HEK293T (cell line): ENCODE measurements at regions not wholly inside any gene's neighbourhood (a gene's known extent, or its start where the extent isn't known, plus 50 kb on each side); places are given as distances from the start of the nearest gene placed in this dataset.

Experiments used
- ARNT ChIP-seq: fragments of 450-650 bp; IDR thresholded peaks from 2 replicates; pipeline ENCODE4 v1.6.1; 2017; ENCODE audit warnings: mild to moderate bottlenecking
- BHLHE40 ChIP-seq: fragments of 450-650 bp; IDR thresholded peaks from 2 replicates; pipeline ENCODE4 v1.6.1; 2016; ENCODE audit warnings: mild to moderate bottlenecking, moderate library complexity, borderline replicate concordance
- ELF4 ChIP-seq: fragments of 450-650 bp; IDR thresholded peaks from 2 replicates; pipeline ENCODE4 v1.6.1; 2017; ENCODE audit warnings: antibody characterized with exemption
- FOXA1 ChIP-seq: fragments of 450-650 bp; IDR thresholded peaks from 2 replicates; pipeline ENCODE4 v1.6.1; 2016; ENCODE audit warnings: mild to moderate bottlenecking
- FOXK2 ChIP-seq: fragments of 450-650 bp; IDR thresholded peaks from 2 replicates; pipeline ENCODE4 v1.6.1; 2016; ENCODE audit warnings: mild to moderate bottlenecking
- FOXM1 ChIP-seq: fragments of 450-650 bp; IDR thresholded peaks from 2 replicates; pipeline ENCODE4 v1.6.1; 2017; ENCODE audit warnings: mild to moderate bottlenecking, borderline replicate concordance
- L3MBTL2 ChIP-seq: fragments of 450-650 bp; conservative IDR thresholded peaks from 2 replicates; pipeline ENCODE4 v1.6.1; 2016; ENCODE audit warnings: mild to moderate bottlenecking
- LEF1 ChIP-seq: fragments of 450-650 bp; IDR thresholded peaks from 2 replicates; pipeline ENCODE4 v1.6.1; 2017; ENCODE audit warnings: mild to moderate bottlenecking, borderline replicate concordance
- NFRKB ChIP-seq: fragments of 450-650 bp; IDR thresholded peaks from 2 replicates; pipeline ENCODE4 v1.6.1; 2016; ENCODE audit warnings: mild to moderate bottlenecking, moderate library complexity
- SP1 ChIP-seq: fragments of 450-650 bp; IDR thresholded peaks from 2 replicates; pipeline ENCODE4 v1.6.1; 2017
- SUZ12 ChIP-seq: fragments of 450-650 bp; IDR thresholded peaks from 2 replicates; pipeline ENCODE4 v1.6.1; 2016; ENCODE audit warnings: mild to moderate bottlenecking
- TARDBP ChIP-seq: fragments of 450-650 bp; IDR thresholded peaks from 2 replicates; pipeline ENCODE4 v1.6.1; 2016
- ZNF384 ChIP-seq: fragments of 450-650 bp; IDR thresholded peaks from 2 replicates; pipeline ENCODE4 v1.6.1; 2016
- TF ChIP-seq, protein P1 (sequence below): fragments of 450-650 bp; IDR thresholded peaks from 2 replicates; pipeline ENCODE4 v1.6.1; 2016

DNA sequence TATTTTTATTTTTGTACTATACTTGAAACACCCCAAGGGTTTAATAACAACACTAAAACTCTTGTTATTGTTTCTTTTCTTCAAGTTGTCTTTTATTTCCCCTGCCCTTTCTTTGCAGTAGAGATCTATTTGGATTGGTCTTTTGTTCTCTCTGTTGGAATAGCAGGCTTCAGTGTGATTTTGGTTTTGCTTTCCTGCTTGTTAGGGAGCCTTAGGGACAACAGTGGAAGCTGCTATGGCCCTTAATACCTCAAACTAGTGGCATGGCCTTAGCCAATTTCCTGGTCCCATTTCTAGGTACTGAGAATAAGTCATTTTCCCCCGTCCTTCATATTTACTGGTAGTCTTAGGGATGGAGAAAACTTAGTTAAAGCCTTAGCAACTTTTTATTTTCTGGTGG, 535.4 kb upstream of the NDST4 start:
- TF ChIP-seq BHLHE40 = no peak
- TF ChIP-seq FOXM1 = no peak
- TF ChIP-seq SUZ12 = no peak
- no peak for TF ChIP-seq ARNT
- TF ChIP-seq ZNF384 = no peak
- no peak for TF ChIP-seq TARDBP
- TF ChIP-seq NFRKB = no peak
- TF ChIP-seq FOXA1 = no peak
- TF ChIP-seq LEF1 = no peak
- TF ChIP-seq, protein P1, sequence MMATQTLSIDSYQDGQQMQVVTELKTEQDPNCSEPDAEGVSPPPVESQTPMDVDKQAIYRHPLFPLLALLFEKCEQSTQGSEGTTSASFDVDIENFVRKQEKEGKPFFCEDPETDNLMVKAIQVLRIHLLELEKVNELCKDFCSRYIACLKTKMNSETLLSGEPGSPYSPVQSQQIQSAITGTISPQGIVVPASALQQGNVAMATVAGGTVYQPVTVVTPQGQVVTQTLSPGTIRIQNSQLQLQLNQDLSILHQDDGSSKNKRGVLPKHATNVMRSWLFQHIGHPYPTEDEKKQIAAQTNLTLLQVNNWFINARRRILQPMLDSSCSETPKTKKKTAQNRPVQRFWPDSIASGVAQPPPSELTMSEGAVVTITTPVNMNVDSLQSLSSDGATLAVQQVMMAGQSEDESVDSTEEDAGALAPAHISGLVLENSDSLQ = no peak
- TF ChIP-seq ELF4 = no peak
- no peak for TF ChIP-seq FOXK2
- no peak for TF ChIP-seq SP1
- TF ChIP-seq L3MBTL2 = no peak
